Transverse colon (tissue), 4 donors: ENCODE measurements at regions not wholly inside any gene's neighbourhood (a gene's known extent, or its start where the extent isn't known, plus 50 kb on each side); places are given as distances from the start of the nearest gene placed in this dataset.

Experiments
- CTCF ChIP-seq, 5 experiments: fragments of 200-600 bp in 3 of 5; fragments of 450-650 bp in 2 of 5; sonication (generic) in 3 of 5; IDR thresholded peaks; 1 replicate in 2 of 5; 2 replicates in 3 of 5; pipeline ENCODE4 v1.5.1; 2016 to 2017; ENCODE audit warnings: antibody characterized with exemption in 5 of 5, inconsistent platforms in 3 of 5, mild to moderate bottlenecking in 2 of 5, moderate library complexity in 1 of 5
- POLR2AphosphoS5 ChIP-seq, 3 donors: sonication (generic); formaldehyde crosslinking; IDR thresholded peaks; one replicate each; pipeline ENCODE4 v1.6.1; 2016; ENCODE audit warnings: antibody characterized with exemption in 3 of 3

- TF ChIP-seq CTCF (IDR thresholded peaks at IDR 0.05) (no peak), POLR2AphosphoS5 (IDR thresholded peaks at IDR 0.05) (no peak)
Observed at GRCh38 chr1:79448426-79448825, 441.9 kb upstream of the ADGRL4 start.
